NCI-H460 (cell line): ENCODE measurements at regions not wholly inside any gene's neighbourhood (a gene's known extent, or its start where the extent isn't known, plus 50 kb on each side); places are given as distances from the start of the nearest gene placed in this dataset.

Experiments used
- DNase-seq: peaks from one replicate; pipeline ENCODE4 v3.0.0-alpha.2; 2016; ENCODE audit warnings: low read depth; ENCODE audit errors: extremely low read depth

DNA sequence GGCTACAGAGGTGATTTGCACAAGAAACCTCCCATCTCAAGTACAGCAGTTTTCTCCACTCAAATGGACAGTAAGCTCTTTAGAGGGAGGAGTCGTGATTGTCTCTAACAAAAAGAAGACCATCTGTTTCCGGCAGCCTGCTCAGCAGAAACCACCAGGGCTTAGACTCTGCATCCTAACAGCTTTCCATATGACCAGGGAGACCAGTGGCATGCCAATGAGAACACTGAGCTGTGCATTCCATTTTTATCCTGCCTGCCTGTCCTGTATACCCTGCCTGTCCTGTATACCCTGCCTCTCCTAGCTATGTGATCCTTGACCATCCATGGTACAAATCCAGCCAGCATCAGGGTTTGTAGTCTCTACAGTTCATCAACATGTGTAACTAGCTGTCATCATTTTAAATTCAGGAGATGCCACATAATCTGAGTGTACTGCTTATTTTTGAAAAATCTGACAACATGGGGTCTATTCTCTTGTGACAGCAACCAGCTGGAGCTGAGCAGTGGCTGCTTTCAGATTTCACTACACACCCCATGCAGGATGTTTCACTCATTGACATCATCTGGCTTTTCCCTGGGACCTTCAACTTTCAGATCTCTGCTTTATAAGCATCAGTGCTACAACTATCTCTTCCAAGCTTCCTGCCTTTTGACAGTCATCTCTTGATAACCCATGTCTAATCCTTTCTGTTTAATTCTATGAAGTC, 50.5 kb upstream of the POU2AF2 start:
- DNase-seq, result no peak

DNA sequence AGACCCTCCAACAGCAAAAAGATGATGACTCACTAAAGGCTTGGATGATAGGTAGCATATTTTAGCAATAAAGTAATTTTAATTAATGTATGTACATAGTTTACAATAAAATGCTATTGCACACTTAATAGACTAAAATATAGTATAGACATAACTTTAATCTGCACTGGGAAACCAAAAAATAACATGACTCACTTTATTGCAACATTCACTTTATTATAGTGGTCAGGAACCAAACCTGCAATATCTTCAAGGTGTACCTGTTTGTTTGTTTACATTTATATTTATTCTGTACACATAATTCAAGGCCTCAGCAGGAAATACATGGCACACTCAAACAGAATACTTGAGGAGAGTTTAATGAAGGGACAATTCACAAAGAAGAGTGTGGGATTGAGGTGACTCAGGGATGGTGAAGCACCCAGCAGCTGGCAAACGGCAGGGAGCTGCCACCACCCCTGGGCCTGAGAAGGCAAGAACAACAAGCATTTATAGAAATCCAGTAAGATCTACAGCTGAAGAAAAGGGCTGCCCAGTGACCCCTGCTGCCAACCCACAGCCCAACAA, 51.5 kb upstream of the POU2AF2 start:
- DNase-seq, result no peak

- no peak for DNase-seq
Measured at GRCh38 chr11:111189466-111189865, 56.1 kb upstream of the POU2AF2 start.

- DNase-seq, result no peak
Measured at GRCh38 chr11:111186308-111186915, 59.1 kb upstream of the POU2AF2 start.

DNA sequence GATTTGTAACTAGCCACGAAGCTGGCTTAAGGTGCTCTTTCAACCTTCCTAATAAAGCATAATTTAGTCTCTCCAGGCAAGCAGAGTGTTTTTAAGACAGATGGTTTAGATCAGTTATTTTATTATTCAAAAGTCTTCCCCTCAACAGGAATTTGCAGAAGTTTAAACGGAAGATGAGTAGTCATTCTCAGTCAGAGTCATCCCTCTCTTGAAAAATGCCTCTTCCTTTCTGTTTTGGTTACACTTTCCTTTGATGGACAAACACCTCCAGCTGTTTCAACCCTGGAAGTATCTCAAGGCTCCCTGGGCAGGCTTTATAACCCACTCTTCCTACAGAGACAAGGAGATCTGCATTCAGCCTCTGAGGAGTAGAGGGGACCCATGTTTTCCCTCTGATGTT, 60.3 kb upstream of the POU2AF2 start:
- no peak for DNase-seq

DNA sequence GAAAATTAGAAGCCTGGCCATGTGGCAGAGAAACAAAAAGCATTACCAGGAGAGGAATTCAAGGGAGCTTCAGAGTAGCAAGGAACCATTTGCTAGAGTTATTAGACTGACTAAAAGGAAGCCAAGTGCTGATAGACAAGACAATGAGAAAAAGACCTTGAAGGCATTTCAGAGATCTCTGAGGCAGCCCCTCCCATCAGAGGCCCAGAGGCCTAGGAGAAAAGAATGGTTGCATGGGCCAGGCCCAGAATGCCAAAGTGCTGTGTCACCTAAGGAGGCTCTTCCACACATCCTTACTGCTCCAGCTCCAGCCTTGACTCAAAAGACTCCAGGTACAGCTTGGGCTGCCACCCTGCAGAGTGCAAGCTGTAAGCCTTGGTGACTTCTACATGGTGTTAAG, 61.8 kb upstream of the POU2AF2 start:
- DNase-seq, result no peak

DNA sequence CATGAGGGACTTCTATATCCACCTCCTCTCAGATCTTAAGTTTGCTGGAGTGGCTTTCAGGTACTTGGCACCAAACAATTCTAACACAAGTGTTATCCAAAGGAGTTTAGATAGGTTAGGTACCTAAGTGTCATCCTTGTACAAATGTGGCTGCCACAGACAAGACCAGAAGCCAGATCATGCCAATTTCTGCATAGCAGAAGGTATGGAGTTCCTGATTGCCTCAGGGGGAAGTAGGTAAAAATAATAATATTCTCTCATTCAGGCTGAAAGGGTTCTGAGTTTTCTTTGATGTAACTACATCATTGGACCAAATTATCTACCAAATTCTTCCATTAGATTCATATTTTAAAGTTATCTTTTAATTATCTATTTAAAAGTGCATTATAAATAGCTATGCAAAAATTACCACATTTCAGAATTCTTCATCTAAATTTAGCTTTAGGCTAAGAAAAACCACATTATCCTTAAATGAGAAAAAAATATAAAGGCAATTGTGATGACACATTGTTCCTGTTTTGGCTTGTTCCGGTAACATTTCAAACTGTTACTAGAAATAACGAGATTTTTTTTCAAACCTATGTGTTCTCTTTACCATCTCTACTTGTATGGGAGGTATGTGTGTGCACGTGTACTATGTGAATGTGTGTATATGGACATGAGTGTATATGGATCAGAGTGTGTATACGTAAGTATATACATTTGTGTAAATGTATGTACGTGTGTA, 66.2 kb upstream of the POU2AF2 start:
- no peak for DNase-seq

DNA sequence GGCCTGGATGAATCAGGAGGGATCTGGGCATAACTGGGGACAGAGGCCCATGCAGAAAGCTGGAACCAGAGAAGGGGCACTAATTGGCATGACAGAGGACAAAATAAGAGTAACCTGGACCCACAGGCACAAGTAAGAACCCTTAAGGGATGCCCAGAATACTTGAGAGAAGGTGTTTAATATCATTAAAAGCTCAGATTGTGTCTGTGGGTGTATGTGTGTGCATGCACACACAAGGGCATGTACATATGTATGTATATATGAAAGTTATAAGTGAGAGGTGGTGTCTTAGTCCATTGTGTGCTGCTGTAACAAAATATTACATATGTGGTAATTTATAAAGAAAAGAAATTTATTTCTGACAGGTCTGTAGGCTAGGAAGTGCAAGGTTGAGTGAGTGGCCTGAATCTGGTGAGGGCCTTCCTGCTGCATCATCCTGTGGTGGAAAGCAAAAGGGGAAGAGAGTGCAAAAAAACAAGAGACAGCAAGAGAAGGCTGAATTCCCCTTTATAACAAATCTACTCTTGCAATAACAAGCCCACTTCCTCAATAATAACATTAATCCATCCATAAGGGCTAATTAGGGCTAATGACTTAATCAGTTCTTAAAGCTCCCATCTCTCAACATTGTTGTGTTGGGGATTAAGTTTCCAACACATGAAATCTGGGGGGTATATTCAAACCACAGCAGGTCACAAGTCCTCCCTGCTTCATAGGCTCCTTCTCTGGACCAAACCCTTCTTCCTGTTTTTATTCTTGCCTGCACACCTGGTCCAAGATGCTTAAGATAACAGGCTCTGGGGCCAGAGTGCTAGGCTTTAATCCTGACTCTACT, 68.3 kb upstream of the POU2AF2 start:
- no peak for DNase-seq

DNA sequence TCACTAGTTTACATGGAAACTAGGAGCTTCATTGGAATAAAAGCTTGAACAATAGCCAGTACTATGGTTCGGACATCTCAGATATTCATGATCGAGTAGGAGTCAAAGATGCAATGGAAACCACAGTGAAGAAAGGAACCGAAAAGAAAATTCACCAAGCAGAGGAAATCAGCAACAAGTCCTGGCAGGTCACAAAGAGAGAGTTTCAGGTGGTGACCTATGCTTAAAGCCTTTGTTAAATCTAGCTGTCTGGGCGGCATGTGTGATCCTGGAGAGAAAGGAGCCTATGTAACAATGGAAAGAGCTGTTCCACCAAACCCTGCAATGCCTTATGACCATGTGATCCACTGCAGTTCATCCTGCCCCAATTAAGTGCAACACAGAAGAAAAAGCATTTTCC, 68.9 kb upstream of the POU2AF2 start:
- no peak for DNase-seq

GRCh38 chr11:111173221-111173620, 72.3 kb upstream of the POU2AF2 start:
- DNase-seq, result no peak

GRCh38 chr11:111172321-111172862, 73.1 kb upstream of the POU2AF2 start:
- no peak for DNase-seq

GRCh38 chr11:111170761-111171379, 74.7 kb upstream of the POU2AF2 start:
- no peak for DNase-seq

DNA sequence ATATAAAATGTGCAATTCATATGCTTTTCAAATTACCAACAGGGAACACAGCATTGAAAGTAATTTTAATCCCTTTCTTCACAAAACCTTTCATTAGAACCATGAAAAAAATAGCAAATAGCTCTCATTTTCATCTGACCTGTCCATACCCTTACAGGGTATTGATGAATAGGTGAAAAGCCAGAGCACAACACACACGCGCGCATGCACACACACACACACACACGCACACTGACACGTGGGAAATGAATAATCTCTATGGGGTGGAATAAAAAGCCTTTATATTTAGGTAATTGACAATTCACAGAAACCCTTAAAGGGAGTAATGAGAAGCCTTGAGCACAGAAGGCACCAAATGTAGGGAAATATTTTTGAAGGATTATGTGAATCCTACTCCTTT, 76.2 kb upstream of the POU2AF2 start:
- no peak for DNase-seq

DNA sequence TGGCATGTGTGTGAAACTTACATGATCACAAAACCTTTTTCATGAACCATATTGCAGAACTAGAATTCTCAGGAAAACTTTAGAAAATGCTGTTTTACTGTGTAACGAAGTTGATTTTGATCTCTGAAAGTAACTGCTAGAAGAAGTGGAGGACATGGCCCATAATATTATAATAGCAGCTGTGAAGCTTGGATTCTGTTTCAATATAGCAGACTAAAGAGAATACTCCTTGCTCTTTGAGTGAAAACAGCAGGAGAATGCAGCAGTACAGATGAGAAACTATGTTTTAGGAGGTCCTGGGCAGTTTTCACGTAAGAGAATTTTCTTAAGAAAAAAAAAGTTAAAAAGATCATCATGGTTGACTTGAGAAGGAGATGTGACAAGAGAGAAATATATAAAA, 76.7 kb upstream of the POU2AF2 start:
- DNase-seq, result no peak

DNA sequence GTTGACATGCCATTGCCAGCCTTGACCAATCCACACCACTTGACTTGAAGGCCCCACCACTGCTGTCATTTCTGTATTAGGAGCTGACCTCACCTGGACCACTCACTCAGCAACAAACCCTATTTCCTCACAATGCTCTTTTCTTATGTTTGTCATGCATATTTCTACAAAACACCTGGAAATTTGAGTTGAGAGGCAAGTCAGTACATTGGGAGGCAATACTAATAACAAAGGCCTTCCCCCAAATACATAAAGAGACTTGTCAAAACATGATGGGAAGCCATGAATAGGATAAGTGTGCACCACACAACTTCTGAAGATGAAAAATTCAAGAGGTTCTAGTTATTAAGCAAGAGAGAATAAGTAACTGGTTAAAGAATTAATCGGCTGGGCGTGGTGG, 77.9 kb upstream of the POU2AF2 start:
- DNase-seq, result no peak

GRCh38 chr11:111166598-111166997, 78.9 kb upstream of the POU2AF2 start:
- DNase-seq, result no peak

DNA sequence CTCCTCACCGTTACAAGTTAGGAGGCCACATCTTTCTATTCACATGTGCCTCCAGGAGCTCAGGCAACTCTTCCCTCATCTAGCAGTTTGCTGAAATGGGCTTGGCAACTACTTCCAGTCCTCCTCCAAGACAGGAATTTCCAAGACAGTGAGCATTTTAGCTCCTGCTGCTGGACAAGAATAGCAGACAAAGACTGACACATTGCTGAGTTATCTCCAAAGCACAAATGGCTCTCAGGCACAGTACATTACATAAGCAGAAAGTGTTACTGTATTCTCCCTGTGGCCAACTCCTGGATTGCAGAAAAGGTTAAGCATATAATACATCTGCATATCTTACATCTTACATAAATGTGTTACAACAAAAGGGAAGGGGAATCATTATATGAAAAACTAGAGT, 83.2 kb upstream of the POU2AF2 start:
- DNase-seq, result no peak

DNA sequence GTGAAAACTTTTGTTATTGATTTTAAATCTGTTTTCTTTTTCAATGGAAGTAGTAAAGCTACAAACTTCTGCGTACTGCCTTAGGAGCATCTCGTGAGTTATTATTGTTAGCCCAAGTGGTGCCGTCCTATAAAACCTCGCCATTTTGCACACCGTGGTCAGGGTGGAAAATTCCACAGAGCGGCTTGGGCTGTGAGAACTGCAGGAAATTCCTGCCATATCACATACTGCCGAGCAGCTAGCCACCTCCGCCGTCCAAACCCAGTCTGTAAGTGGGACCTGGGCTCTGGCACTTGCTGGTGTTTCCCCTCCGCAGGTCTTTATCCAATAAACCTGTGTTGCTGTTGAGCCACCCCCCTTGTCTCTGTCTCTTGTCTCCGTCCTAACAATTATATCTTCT, 88.0 kb upstream of the POU2AF2 start:
- DNase-seq, result no peak

GRCh38 chr11:111155021-111155420, 90.5 kb upstream of the POU2AF2 start:
- no peak for DNase-seq

GRCh38 chr11:111153194-111153593, 92.3 kb upstream of the POU2AF2 start:
- DNase-seq, result no peak
